ENCODE measurements at regions not wholly inside any gene's neighbourhood (a gene's known extent, or its start where the extent isn't known, plus 50 kb on each side); places are given as distances from the start of the nearest gene placed in this dataset.

- peaks cover 0 to 8% (median 0%) of the 10 kb centered on the region in 4 donors for H3K27me3 ChIP-seq
- intact Hi-C loops (cut with DNase I): no loop called here
- H3K27ac ChIP-seq: no peak overlapping the region
- H3K4me3 ChIP-seq: no peak overlapping the region
- peaks cover 0 to 4% (median 0%) of the 10 kb centered on the region in 3 donors for H3K9me3 ChIP-seq
- 50 to 86% methylated on average over 1 of the region's 1 CpG for WGBS, 2 donors
- H3K4me1 ChIP-seq: no peaks in the 10 kb centered on the region
- TF ChIP-seq CTCF (IDR thresholded peaks at IDR 0.05): no peak
- TF ChIP-seq POLR2A (IDR thresholded peaks at IDR 0.05): no peak
- H3K36me3 ChIP-seq: no peaks in the 10 kb centered on the region
- DNase-seq: no peak
Measured at GRCh38 chr20:11832397-11832796, 85.3 kb upstream of the BTBD3 start.

- intact Hi-C loops (cut with DNase I): no loop called here
- Histone ChIP-seq H3K27me3 (peaks cover 0 to 8% (median 0%) of the 10 kb centered on the region in 4 donors), H3K27ac (no peak overlapping the region), H3K4me3 (no peak overlapping the region), H3K9me3 (peaks cover 0 to 4% (median 0%) of the 10 kb centered on the region in 3 donors), H3K36me3 (no peaks in the 10 kb centered on the region), H3K4me1 (no peaks in the 10 kb centered on the region)
- no peak for TF ChIP-seq CTCF (IDR thresholded peaks at IDR 0.05)
- no peak for TF ChIP-seq POLR2A (IDR thresholded peaks at IDR 0.05)
- 0% methylated on average over 1 of the region's 1 CpG for WGBS, 2 donors
- DNase-seq: no peak
Measured at GRCh38 chr20:11832851-11833250, 84.8 kb upstream of the BTBD3 start.

- no peak overlapping the region for H3K4me3 ChIP-seq
- no peak for DNase-seq
- intact Hi-C loops (cut with DNase I): no loop called here
- H3K9me3 ChIP-seq: peaks cover 0 to 4% (median 0%) of the 10 kb centered on the region in 3 donors
- no peaks in the 10 kb centered on the region for H3K4me1 ChIP-seq
- H3K36me3 ChIP-seq: no peaks in the 10 kb centered on the region
- no peak overlapping the region for H3K27ac ChIP-seq
- H3K27me3 ChIP-seq: peaks cover 0 to 8% (median 0%) of the 10 kb centered on the region in 4 donors
- WGBS, 2 donors: 71 to 82% methylated on average over 3 of the region's 3 CpGs
- TF ChIP-seq POLR2A (IDR thresholded peaks at IDR 0.05): no peak
- no peak for TF ChIP-seq CTCF (IDR thresholded peaks at IDR 0.05)
Measured at GRCh38 chr20:11833825-11834224, 83.9 kb upstream of the BTBD3 start.

- TF ChIP-seq POLR2A (IDR thresholded peaks at IDR 0.05) (no peak), CTCF (IDR thresholded peaks at IDR 0.05) (peak in 1 of 6 experiments; percentile 12)
Measured at GRCh38 chr20:11838076-11838636, 79.5 kb upstream of the BTBD3 start.

GRCh38 chr20:11841972-11842461, 75.7 kb upstream of the BTBD3 start:
- 80 to 86% methylated on average over 3 of the region's 3 CpGs for WGBS, 2 donors

More at GRCh38 chr20:11838076-11838636, 79.5 kb upstream of the BTBD3 start:
- H3K4me3 ChIP-seq: no peak overlapping the region
- H3K27me3 ChIP-seq: peaks cover 0 to 8% (median 0%) of the 10 kb centered on the region in 4 donors
- no peaks in the 10 kb centered on the region for H3K4me1 ChIP-seq
- H3K27ac ChIP-seq: no peak overlapping the region
- WGBS, 2 donors: 56 to 75% methylated on average over 3 to 4 of the region's 4 CpGs
- H3K9me3 ChIP-seq: peaks cover 0 to 4% (median 0%) of the 10 kb centered on the region in 3 donors
- intact Hi-C loops (cut with DNase I): no loop called here
- no peaks in the 10 kb centered on the region for H3K36me3 ChIP-seq
- DNase-seq: no peak

More at GRCh38 chr20:11841972-11842461, 75.7 kb upstream of the BTBD3 start:
- no peaks in the 10 kb centered on the region for H3K36me3 ChIP-seq
- no peak overlapping the region for H3K27ac ChIP-seq
- H3K4me3 ChIP-seq: no peak overlapping the region
- no peak for DNase-seq
- H3K4me1 ChIP-seq: no peaks in the 10 kb centered on the region
- intact Hi-C loops (cut with DNase I): no loop called here
- no peaks in the 10 kb centered on the region for H3K27me3 ChIP-seq
- TF ChIP-seq CTCF (IDR thresholded peaks at IDR 0.05): no peak
- no peaks in the 10 kb centered on the region for H3K9me3 ChIP-seq
